ENCODE measurements at regions not wholly inside any gene's neighbourhood (a gene's known extent, or its start where the extent isn't known, plus 50 kb on each side); places are given as distances from the start of the nearest gene placed in this dataset.

DNA sequence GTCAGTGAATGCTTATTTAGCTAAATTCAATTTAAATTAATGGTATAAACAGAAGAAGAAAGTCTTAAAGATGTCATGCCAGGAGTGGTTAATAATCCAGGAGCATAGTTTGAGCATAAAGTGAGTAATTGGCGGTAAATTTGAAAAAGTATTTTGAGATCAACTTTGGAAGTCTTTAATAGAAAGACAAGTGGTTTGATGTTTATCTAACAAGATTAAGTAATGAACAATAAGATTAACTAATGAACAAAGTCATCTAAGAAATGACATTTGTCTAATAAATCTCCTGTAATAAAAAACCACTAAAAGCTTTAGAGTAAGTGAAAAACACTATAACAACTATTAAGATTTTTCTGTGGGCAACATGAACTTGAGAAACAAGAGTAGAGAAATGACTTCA is 112.8 kb downstream of the CAPZA3 start:
- TF ChIP-seq, protein P1, sequence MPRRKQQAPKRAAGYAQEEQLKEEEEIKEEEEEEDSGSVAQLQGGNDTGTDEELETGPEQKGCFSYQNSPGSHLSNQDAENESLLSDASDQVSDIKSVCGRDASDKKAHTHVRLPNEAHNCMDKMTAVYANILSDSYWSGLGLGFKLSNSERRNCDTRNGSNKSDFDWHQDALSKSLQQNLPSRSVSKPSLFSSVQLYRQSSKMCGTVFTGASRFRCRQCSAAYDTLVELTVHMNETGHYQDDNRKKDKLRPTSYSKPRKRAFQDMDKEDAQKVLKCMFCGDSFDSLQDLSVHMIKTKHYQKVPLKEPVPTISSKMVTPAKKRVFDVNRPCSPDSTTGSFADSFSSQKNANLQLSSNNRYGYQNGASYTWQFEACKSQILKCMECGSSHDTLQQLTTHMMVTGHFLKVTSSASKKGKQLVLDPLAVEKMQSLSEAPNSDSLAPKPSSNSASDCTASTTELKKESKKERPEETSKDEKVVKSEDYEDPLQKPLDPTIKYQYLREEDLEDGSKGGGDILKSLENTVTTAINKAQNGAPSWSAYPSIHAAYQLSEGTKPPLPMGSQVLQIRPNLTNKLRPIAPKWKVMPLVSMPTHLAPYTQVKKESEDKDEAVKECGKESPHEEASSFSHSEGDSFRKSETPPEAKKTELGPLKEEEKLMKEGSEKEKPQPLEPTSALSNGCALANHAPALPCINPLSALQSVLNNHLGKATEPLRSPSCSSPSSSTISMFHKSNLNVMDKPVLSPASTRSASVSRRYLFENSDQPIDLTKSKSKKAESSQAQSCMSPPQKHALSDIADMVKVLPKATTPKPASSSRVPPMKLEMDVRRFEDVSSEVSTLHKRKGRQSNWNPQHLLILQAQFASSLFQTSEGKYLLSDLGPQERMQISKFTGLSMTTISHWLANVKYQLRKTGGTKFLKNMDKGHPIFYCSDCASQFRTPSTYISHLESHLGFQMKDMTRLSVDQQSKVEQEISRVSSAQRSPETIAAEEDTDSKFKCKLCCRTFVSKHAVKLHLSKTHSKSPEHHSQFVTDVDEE (CRISPR knock-in tag; IDR thresholded peaks at IDR 0.05) = no peak
- peak; percentile 92; the same call in 1 of the 2 replicates for TF ChIP-seq ZC3H10 (CRISPR knock-in tag; IDR thresholded peaks at IDR 0.05)
- no peak for TF ChIP-seq SNAI2 (CRISPR knock-in tag; IDR thresholded peaks at IDR 0.05)
- TF ChIP-seq ISL1 (CRISPR knock-in tag; IDR thresholded peaks at IDR 0.05) = peak; percentile 78
- no peak for TF ChIP-seq POU6F1 (CRISPR knock-in tag; IDR thresholded peaks at IDR 0.05; ENCODE audit: borderline replicate concordance, low read depth)
- peak; percentile 22; the same call in 1 of the 2 replicates for TF ChIP-seq TOX (CRISPR knock-in tag; IDR thresholded peaks at IDR 0.05; ENCODE audit: borderline replicate concordance)
- TF ChIP-seq ARNTL (CRISPR knock-in tag; IDR thresholded peaks at IDR 0.05; ENCODE audit: borderline replicate concordance, low read depth) = no peak
- TF ChIP-seq CSRNP3 (CRISPR knock-in tag; IDR thresholded peaks at IDR 0.05) = no peak
- ATAC-seq = no peak

GRCh38 chr12:18851271-18851670 is 113.4 kb downstream of the CAPZA3 start:
- no peak for ATAC-seq
- TF ChIP-seq ZNF8 (CRISPR knock-in tag; IDR thresholded peaks at IDR 0.05) = no peak
- TF ChIP-seq, protein P1 (CRISPR knock-in tag; IDR thresholded peaks at IDR 0.05) = no peak
- TF ChIP-seq, protein P2, sequence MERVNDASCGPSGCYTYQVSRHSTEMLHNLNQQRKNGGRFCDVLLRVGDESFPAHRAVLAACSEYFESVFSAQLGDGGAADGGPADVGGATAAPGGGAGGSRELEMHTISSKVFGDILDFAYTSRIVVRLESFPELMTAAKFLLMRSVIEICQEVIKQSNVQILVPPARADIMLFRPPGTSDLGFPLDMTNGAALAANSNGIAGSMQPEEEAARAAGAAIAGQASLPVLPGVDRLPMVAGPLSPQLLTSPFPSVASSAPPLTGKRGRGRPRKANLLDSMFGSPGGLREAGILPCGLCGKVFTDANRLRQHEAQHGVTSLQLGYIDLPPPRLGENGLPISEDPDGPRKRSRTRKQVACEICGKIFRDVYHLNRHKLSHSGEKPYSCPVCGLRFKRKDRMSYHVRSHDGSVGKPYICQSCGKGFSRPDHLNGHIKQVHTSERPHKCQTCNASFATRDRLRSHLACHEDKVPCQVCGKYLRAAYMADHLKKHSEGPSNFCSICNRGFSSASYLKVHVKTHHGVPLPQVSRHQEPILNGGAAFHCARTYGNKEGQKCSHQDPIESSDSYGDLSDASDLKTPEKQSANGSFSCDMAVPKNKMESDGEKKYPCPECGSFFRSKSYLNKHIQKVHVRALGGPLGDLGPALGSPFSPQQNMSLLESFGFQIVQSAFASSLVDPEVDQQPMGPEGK (CRISPR knock-in tag; IDR thresholded peaks at IDR 0.05; ENCODE audit: borderline replicate concordance) = no peak
- TF ChIP-seq RARB (CRISPR knock-in tag; IDR thresholded peaks at IDR 0.05) = no peak
- TF ChIP-seq TCF4 (CRISPR knock-in tag; IDR thresholded peaks at IDR 0.05; ENCODE audit: borderline replicate concordance) = no peak
- no peak for TF ChIP-seq ZNF70 (CRISPR knock-in tag; IDR thresholded peaks at IDR 0.05)
- TF ChIP-seq TOX (CRISPR knock-in tag; IDR thresholded peaks at IDR 0.05; ENCODE audit: borderline replicate concordance) = no peak
- no peak for TF ChIP-seq ZFP3 (CRISPR knock-in tag; IDR thresholded peaks at IDR 0.05)
- no peak for TF ChIP-seq GLIS3 (CRISPR knock-in tag; IDR thresholded peaks at IDR 0.05)
- no peak for TF ChIP-seq POU6F1 (CRISPR knock-in tag; IDR thresholded peaks at IDR 0.05; ENCODE audit: borderline replicate concordance, low read depth)
